Cortex of kidney (tissue), 1 donor: ENCODE measurements at regions not wholly inside any gene's neighbourhood (a gene's known extent, or its start where the extent isn't known, plus 50 kb on each side); places are given as distances from the start of the nearest gene placed in this dataset.

Source experiments
- DNase-seq: peaks from one replicate; lab custom pipeline; 2025; lab: John Stamatoyannopoulos, UW

DNA sequence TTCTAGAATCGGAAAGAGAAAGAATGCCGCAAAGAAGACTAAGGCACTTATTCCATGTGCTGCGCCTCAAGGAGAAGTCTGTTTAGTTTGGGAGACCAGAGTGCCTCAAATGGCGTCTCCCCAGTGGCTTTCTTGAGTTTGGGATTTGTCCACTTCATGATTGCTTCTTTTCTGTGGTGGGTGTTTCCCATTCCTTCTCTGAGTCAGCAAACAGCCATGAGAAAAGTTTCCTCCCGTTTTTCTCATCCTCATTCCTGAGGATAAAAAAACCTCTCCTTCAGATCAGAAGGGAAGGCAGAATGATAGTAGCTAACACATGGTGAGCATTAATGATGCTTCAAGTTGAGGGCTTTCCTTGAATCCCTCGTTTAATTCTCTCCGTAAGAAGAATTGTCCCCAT is 275.9 kb upstream of the WWC1 start:
- no peak for DNase-seq

DNA sequence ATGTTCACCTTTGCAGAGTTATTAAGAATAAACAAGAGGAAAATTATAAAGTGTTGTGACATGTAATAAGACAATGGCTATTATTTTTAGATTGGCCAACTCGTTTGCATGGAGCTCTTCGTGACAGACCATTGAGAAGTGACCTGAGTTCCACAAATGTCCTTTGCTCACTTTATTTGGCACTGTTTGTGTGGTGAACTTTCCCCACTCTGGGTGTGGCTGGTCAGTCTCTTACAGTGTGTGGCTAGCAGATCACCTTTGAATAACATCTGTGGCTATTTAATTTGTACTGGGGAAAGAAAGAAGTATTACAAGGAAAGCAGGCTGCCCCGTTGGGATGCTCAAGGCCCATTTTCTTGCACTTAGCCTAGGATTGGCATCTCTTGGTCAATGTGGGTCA is 274.1 kb upstream of the WWC1 start:
- no peak for DNase-seq

DNA sequence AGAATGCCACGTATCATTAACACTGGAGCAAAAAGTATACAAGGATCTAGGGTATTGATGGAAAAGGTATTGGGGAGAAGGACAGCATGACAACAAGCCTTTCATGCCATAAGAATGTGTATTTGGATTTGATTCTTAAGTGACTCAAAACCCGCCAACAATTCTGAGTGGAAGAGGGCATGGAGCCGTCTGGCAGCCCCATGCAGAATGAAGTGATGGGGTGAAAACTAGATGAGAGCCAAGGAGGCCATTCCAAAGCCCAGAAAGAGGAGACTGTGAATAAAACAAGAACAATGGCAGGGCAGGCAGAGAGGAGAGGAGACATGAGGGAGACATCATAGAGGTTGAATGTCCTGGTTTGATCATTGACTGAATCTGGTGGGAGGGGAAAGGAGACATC is 272.3 kb upstream of the WWC1 start:
- DNase-seq: no peak

DNA sequence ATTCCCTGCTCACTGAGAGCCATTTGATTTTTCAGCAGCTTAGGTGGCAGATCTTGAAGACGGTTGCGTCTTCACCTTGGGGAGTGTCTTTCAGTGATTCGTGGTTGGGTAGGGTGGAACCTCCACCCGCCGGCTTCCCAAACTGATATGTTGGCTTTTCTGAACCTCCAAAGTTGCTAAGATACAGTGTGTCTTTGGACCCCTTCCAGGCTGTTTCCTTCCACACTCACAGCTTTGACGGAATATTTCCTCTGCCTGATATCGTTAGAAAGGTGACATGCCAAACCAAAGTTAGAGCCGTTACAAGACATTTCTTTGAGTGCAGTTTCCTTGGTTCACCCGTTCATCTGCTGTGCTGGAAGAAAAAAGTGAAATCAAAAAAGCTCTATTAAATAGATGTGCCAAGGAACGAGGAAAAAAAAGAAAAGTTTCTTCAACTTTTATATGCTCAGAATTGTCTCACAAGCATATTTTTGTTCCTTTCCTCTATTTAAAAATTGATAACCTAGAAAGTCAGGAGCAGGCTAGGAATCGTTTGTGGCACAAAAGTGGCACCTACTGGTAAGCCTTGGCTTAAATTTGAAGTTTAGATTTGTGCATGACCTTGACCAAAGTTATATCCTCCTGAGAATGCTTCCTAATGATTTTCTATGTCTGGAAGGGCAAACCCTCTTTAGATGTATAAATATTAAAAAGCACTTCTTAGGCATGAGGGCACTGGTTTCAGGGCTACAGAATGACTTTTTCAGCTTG is 270.7 kb upstream of the WWC1 start:
- DNase-seq: no peak

DNA sequence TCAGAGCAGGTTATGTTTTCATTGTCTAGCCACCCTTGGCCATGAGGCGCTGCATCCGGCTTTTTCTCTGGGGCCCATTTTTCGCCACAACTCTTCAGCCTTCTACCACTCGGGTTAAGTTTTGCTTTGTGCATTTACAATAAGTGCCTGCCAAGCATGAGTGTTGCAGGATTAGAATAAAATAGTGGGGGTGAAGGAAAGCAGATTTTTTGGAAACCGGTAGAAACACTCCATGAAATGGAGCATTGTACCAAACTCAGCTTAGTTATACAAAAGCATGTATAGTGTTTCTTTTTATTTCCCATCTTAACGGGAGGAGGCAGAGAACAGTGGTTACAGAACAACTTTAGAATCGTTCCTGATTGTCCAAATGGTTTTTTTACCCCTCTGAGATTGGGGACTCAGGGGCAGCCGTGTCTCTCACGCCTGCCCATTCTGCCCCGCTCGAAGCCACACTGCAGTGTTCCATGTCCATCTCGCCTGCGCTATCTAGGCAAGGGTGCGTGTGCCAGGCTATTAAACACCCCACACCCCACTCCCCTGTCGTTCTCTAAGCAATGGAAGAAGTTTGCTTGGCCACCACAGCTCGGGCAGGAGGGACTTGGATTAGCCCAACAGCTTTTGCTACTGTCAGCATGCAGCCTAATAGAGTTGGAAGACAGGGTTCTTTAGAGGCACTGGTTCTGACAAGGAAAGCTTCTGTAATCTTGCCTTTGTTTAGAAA is 268.8 kb upstream of the WWC1 start:
- DNase-seq: no peak

DNA sequence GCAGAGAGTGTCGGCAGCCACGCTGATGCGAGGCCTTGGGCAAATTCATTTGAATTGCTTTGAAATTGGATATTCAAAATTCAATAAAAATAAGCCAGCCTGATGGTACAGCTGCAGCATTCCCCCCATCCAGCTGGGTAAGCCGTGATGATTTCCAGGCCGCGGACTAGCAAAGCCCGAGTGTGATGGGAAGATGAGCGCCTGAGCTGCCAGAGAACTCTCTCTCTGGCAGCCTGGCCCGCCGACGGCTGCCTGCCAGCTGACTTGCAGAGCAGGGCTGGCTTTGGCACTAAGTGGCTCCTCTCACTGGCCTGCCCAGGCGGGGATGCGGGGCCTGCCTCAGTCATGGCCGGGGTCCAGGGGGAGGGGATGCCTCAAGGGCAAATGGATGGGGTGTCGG is 268.3 kb upstream of the WWC1 start:
- no peak for DNase-seq

DNA sequence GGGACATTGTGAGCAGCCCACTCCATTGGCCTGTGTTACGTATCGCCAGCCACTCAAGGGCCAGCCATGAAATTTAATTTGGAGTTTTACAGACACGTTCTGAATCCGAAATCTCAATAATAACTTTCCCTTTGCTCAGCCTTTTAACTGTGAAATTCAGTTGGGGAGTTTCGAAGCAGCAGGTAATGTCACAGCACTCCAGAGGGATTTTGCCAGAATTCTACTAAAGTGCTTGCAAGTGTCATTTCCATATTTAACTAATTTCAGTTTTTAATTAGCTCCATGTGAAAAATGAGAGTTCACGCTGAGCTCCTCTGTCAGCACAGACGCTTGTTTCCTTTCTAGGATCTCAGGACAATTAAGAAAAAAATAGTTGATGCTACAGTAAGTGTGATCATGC is 267.1 kb upstream of the WWC1 start:
- no peak for DNase-seq

DNA sequence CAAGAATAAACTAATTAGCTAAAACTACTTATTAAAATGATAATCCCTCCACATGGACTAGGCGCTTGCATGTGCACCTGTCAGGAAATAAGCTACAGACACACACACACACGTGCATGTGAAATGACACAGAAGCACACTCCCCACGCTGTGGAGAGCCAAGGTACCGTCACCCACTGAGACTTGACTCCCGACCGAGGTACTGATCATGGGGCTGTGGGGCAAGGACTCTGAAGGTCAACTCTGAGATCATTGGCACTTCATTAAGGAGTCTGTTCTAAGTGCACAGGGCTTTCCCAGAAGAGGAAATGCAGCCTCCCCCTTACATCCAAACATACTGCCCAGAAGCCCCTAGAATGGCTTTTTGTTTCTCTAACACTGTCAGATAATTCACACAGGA is 264.4 kb upstream of the WWC1 start:
- no peak for DNase-seq

DNA sequence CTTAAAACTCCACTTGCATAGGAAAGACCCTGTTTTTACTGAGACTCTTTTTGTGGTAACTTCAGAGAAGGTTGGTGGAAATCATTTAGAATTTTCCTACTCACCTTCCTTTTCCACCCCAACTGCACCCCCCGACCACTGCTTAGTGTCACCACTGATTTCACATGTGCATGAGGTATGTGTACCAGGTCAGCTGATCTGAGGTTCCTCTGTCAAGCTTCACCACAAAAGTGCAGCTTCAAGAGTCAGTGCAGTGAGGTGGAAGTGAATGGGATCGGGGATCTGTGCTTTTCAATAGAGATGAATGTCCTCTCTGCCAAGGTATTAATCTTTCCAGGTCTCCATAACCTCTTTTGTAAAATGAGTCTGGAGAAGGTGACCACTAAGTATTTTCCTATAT is 260.5 kb upstream of the WWC1 start:
- DNase-seq: no peak

DNA sequence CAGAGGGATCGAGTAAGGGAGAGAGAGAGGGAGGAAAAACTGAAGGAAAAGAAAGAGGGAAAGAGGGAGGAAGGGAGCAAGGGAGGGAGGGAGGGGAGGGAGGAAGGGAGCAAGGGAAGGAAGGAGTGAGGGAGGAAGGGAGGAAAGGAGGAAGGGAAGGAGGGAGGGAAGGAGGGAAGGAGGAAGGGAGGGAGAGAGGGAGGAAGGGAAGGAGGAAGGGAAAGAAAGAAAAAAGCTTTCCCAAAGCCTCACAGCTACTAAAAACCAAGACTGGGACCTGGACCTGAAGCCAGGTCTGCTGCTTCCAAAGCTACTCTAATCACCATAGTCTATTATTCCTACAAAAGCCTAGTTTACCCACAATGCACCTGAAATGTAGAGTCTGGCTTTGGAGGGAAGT is 259.8 kb upstream of the WWC1 start:
- DNase-seq: no peak

DNA sequence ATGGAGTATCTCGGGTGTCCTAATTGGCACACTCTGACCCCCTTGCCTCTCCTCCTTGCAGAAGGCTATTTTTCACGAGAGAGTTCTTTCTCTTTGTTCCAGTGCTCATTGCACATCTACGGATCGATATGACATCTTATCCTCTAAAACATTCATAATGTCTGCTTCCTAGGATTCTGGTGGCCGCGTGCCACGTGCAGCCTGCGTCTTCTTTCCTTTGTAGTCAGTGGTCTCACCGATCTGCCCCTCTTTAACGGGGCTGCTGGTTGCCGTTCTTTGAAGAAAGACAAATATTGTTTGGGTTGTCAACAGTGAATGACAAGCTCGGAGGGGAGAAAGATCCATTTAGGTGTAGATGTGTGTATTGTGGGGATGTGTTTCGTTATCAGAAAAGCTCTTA is 252.4 kb upstream of the WWC1 start:
- DNase-seq: no peak

DNA sequence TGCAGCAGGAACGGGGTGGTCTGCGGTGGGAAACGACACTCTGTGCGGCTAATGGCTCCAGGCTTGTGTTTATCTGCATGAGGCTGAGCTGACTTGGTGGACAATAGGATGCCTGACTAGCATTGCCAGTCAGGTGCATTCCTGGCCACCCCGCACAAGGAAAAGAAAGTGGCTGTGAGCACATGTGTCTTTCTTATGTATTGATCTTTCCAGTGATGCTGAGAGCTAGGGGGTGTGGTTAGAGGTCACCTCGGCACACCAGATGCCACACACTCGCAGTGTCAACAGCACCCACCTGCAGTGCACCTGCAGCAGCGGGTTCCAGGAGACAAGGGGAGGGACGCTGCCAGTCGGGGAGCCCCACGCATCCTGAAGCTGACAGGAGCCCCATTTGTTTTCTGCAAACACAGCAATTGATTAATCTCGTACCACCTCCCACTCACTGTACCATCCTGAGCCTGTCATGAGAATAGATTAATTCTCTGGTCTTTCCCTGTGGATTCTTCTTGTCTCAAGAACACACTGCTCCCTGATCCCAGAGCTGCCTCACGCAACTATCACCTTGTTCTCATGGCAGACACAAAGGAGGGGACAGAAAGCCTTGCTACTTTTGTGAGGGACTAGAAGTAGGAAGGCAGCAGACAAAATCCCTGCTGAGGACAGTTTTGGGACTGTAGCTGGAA is 251.7 kb upstream of the WWC1 start:
- DNase-seq: no peak

DNA sequence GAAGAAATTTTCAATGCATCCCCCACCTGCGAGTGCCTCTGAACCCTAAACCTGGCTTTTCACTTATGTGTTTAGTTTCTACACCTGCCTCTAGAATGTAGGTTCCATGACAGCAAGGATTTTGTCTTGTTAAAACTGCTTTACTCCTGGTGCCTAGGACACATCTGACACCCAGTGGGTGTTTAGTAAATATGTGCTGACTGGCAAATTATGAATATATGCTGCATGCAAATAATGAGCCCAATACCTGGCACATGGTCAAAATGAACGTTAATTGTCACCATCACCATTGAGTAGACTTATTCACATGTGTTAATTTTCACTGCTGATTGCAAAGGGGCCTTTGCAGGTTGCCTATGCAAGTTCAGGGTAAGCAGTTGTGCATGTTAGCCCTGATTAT is 249.9 kb upstream of the WWC1 start:
- no peak for DNase-seq

DNA sequence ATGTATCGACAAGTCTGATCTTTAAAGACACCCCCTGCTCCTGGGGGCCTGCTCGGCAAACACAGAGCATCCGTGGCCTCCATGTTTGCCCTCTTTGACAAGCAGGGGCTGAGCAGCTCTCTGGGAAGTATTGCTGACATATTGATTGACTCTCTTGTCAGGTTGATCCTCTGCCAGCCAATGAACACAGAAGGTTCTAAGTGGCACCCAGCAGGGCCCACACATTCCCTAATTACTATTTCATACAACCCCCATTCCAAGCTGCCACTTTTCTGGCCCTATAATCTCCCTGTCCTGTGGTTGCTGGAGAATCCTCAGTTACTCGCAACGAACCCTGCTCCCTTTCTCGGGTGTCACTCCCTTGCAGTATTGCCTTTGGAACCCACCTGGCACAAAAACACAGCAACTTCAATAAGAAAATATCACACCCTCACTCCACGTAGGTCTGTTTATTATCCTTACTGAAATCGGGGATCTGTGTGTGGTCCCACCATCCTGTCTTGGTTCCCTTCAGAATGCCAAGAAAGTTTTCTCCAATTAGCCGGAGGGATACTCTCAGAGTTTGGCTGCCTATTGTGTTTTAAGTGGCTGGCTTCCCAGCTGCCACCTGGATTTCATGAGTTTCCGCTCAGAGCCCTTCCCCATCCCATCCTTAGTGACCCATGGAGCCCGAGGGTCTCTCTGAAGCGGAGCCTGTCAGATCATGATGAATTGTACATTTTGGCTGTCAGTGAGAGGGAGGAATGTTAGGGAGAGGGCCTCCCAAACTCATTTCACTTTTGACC is 249.0 kb upstream of the WWC1 start:
- no peak for DNase-seq

DNA sequence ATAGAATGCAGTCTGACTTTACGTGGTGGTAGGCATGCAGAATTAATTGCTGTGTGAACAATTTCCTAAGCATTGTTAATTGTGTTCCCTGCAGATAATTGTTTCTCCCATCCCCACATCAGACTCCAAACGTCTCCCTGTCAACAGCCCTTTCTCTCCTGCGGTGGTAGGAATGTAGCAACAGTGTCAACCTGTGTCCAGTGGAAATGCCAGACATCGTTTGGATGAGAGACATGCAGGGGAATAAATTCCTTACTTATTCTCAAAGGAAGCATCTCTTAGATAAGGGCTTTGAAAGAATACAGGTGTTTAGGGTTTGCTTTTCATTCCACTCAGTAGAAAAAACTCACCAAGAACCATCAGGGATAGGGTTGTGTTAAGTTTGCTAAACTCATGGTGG is 245.3 kb upstream of the WWC1 start:
- DNase-seq: no peak

DNA sequence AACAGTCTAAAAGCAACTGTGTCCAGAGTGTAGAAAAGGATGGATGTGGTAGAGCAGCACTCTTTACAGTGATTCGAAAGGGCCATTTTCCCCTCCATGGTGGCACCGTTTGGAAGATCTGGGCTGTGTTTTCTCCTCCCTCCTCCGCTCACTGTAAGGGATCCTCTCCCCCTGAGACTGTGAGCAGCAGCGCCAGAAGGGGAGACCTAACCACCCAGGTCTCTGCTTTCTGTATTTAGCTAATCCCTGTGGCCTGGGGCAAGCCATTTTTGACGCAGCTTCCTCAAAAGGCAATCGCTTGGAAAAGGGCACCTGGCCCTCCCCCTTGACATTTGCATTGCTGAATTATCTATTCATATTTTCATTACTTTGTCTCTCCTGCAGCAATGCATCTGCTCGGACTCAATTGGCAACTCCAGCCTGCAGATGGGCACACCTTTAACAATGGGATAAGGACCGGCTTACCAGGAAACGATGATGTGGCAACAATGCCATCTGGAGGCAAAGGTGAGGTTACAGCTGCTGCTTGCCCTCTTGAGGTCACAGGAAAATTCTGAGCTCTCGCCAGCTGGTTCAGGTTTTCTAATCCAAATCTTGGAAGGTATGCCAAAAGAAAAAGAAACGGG is 244.3 kb upstream of the WWC1 start:
- DNase-seq: no peak

DNA sequence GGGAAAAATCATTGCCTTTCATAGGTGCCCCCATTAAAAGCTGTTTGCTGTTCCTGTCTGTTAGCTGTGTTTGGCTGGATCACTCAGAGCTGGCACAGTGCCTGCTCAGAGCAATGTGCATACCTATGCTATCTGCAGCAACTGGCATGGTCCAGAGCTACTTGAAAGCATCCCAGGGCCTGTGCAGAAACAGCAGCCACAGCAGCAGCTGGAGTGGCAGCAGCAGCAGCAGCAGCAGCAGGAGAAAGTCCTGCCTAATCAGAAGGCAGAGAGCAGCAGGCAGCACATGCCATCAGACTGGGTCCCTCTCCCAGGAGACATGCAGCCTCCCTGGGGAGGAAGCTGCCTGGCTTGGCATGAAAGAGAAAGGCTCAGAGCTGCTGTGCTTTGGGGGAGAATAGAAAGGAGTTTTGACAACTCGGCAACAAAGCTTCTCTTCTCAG is 243.8 kb upstream of the WWC1 start:
- no peak for DNase-seq

DNA sequence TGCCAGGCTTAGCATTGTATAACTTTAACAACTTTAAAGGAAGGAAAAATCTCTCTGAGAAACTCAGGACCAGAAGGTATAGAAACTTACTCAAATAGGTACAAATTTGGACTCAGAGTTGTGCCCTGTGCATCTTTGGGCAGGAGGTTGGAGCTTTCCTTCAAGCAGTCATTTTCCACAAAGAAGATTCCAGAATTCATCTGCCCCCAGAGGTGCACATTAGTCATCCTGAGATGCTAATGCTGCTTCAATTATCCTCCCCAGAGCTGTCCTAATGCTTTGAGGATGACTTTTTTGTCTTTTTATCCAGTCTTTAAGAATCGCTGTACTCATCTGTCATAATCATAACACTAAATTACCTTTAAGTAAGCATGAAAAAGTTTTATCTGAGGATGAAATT is 243.0 kb upstream of the WWC1 start:
- no peak for DNase-seq

DNA sequence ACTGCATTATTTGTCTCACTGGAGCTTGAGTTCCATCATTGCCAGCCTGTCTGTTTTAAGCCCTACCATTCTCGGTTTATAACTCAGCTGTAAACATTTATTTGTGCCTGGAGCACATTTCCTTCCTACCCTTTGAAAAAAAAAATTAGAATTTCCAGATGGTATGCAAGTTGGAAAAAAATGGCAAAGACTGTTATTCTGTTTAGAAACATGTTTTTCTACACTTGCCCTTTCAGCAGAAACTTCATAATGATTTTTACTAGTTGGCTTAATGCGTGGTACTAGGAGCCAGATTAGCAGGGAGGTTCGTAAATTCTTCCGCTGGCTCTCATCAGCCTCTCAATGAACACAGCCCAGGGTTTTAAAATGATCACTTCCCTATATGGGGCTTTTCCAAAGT is 238.8 kb upstream of the WWC1 start:
- no peak for DNase-seq

DNA sequence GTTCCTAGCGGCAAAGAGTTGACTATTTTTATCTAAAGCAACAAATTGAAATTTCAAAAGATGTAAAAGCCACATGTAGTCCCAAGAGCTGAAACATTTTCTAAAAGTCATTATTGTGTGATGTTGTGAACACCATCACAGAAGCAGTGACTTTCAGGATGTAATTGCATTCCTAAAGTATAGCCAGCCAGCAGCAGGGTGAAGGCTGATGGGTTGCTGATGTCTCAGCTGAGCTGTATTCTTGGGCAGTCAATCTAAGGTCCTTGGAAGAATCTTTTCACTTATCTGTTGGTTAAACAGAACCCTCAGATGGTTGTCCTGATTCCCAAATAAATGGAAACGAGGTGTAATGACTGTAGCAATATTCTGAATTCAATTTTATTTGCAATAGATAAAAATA is 237.4 kb upstream of the WWC1 start:
- DNase-seq: no peak

DNA sequence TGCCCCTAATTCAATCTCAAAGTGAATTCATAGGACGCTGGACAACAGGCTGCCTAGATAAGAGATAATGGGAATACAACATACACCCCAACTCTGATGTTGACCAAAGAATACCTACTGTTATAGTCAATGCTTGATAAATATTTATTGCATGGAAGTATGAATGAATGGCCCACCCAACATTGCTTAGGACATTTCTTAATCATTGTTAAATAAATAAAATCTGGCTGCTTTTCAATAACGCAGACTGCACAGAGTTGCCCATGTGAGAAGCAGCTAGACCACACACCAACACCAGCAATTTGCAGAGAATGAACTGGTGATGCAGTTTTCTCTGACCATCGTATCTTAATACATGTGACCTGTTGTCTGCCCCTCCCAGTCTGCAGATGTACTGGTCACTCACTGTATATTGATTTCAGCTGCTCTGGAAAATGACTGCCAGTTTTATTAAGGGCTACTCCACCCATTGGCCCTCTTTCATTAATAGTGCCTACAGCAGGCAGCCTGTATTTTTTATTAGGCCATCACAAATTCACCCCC is 236.2 kb upstream of the WWC1 start:
- DNase-seq: no peak

DNA sequence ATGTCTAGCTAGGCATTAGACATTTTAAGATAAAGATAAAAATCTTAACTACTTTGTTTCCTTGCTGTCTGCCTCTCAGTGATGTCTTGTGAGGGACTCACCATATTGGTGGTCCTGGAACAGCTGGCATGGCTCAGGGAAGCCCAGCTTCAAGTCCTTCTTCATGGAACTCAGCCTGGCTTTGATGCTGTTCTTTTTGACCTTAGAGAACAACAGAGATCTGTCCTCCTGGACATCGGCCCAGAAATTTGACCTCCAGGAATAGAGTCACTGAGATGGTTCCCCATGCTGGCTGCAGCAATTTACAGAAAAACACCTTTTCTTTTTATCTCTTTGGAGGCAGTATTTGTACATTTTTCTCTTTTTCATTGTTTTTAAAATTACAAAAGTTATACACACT is 235.5 kb upstream of the WWC1 start:
- DNase-seq: no peak
